ENCODE measurements at regions not wholly inside any gene's neighbourhood (a gene's known extent, or its start where the extent isn't known, plus 50 kb on each side); places are given as distances from the start of the nearest gene placed in this dataset.
A peak's percentile ranks its signal among the peaks of the same experiment; 100 is the strongest.
"Not testable (repeated sequence)": the region's sequence is repeated elsewhere in the genome, so short reads cannot be mapped to it uniquely, and the experiment has no call there.

DNA sequence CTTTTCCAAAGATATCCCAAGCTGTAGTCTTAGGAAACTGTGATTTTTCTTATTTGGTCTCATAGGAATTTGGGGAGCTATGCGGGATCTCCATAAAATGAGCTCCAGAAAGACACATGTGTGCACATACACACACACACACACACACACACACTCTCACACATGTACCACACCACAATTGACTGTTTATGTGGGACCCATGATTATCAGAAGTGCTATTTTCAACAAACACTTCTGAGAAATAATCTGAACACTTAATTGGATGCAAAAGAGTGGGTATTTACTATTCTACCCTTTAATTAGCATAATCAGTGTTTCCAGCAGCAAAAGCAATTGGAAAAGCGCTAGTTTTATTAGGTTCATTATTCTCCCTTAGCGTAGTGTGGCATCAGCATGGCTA, 150.4 kb upstream of the ALDH3B2 start:
- H3K4me1 Mint-ChIP-seq (ENCODE audit: insufficient read depth, unreplicated experiment); POLR2A ChIA-PET; H3K4me3 Mint-ChIP-seq (ENCODE audit: unreplicated experiment); H3K27ac Mint-ChIP-seq (ENCODE audit: low read depth, unreplicated experiment); H3K36me3 Mint-ChIP-seq (ENCODE audit: insufficient read depth, unreplicated experiment); DNase-seq (ENCODE audit: unreplicated experiment); H3K9me3 Mint-ChIP-seq (ENCODE audit: unreplicated experiment); BruUV-seq (replicated peaks); CTCF ChIA-PET; intact Hi-C loops (cut with micrococcal nuclease): not testable (repeated sequence)
- peaks cover 85% of the 10 kb centered on the region for H3K27me3 Mint-ChIP-seq (ENCODE audit: insufficient read depth, unreplicated experiment)

DNA sequence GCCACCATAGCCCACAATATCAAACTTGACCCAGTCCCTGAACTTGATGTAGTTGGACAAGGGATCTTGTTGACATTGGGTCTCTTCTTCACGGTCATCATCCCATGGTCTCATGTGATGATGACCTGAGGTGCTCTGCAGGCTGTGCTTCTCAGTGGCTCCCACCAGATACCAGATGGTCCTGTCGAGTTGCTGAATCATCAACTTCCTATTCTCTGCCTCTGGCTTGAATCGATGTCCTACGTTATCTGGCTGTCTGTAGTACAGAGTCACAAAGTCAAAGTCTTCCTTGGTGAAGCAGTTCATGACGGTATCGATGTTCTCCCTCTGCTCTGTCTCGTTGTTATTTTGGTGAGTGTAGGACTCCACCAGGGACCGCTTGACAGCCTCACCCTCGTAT, 145.7 kb upstream of the ALDH3B2 start:
- Mint-ChIP-seq H3K27ac (ENCODE audit: low read depth, unreplicated experiment) (no peak overlapping the region), H3K36me3 (ENCODE audit: insufficient read depth, unreplicated experiment) (no peaks in the 10 kb centered on the region), H3K4me1 (ENCODE audit: insufficient read depth, unreplicated experiment) (no peaks in the 10 kb centered on the region), H3K4me3 (ENCODE audit: unreplicated experiment) (no peak overlapping the region), H3K27me3 (ENCODE audit: insufficient read depth, unreplicated experiment) (peaks cover 45% of the 10 kb centered on the region), H3K9me3 (ENCODE audit: unreplicated experiment) (no peaks in the 10 kb centered on the region)
- BruUV-seq (replicated peaks), result no TSS peak
- intact Hi-C loops (cut with micrococcal nuclease), result no loop called here
- TF ChIP-seq, protein P1, sequence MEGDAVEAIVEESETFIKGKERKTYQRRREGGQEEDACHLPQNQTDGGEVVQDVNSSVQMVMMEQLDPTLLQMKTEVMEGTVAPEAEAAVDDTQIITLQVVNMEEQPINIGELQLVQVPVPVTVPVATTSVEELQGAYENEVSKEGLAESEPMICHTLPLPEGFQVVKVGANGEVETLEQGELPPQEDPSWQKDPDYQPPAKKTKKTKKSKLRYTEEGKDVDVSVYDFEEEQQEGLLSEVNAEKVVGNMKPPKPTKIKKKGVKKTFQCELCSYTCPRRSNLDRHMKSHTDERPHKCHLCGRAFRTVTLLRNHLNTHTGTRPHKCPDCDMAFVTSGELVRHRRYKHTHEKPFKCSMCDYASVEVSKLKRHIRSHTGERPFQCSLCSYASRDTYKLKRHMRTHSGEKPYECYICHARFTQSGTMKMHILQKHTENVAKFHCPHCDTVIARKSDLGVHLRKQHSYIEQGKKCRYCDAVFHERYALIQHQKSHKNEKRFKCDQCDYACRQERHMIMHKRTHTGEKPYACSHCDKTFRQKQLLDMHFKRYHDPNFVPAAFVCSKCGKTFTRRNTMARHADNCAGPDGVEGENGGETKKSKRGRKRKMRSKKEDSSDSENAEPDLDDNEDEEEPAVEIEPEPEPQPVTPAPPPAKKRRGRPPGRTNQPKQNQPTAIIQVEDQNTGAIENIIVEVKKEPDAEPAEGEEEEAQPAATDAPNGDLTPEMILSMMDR (IDR thresholded peaks at IDR 0.05; ENCODE audit: unreplicated experiment), result no peak
- ChIA-PET POLR2A (no interaction called here), CTCF (no interaction called here)
- DNase-seq (ENCODE audit: unreplicated experiment), result no peak

DNA sequence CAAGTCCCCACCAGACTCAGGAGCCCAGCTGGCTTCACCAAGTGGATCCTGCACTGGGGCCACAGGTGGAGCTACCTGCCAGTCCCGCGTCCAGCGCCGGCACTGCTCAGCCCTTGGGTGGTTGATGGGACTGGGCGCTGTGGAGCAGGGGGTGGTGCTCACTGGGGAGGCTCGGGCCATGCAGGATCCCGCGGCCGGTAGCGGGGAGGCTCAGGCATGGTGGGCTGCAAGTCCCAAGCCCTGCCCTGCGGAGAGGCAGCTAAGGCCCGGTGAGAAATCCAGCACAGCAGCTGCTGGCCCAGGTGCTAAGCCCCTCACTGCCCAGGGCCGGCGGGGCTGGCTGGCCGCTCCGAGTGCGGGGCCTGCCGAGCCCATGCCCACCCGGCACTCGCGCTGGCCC, 143.1 kb upstream of the ALDH3B2 start:
- H3K4me3 Mint-ChIP-seq (ENCODE audit: unreplicated experiment); H3K36me3 Mint-ChIP-seq (ENCODE audit: insufficient read depth, unreplicated experiment); H3K27ac Mint-ChIP-seq (ENCODE audit: low read depth, unreplicated experiment); DNase-seq (ENCODE audit: unreplicated experiment); intact Hi-C loops (cut with micrococcal nuclease); H3K4me1 Mint-ChIP-seq (ENCODE audit: insufficient read depth, unreplicated experiment); BruUV-seq (replicated peaks); H3K9me3 Mint-ChIP-seq (ENCODE audit: unreplicated experiment); CTCF ChIA-PET: not testable (repeated sequence)
- peaks cover 26% of the 10 kb centered on the region for H3K27me3 Mint-ChIP-seq (ENCODE audit: insufficient read depth, unreplicated experiment)
- POLR2A ChIA-PET, result interaction anchor here (0.6 kb wide), 1 partner anchor 50 kb away, joined by 3 read pairs; no protein-coding TSS in a partner anchor

DNA sequence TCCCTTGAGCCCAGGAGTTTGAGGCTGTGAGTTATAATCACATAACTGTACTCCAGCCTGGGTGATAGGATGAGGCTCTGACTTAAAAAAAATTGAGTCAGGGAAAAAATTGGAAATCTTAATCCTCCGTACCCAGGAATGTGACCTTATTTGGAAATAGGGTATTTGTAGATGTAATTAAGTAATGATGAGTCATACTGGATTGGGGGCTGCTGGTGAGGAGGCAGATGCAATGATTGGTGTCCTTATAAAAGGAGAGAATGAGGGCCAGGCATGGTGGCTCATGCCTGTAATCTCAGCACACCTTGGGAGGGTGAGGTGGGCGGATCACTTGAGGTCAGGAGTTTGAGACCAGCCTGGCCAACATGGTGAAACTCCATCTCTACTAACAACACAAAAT, 134.9 kb upstream of the ALDH3B2 start:
- peaks cover 18% of the 10 kb centered on the region for H3K27me3 Mint-ChIP-seq (ENCODE audit: insufficient read depth, unreplicated experiment)
- H3K27ac Mint-ChIP-seq (ENCODE audit: low read depth, unreplicated experiment); CTCF ChIA-PET; H3K4me1 Mint-ChIP-seq (ENCODE audit: insufficient read depth, unreplicated experiment); H3K36me3 Mint-ChIP-seq (ENCODE audit: insufficient read depth, unreplicated experiment); POLR2A ChIA-PET; H3K9me3 Mint-ChIP-seq (ENCODE audit: unreplicated experiment); DNase-seq (ENCODE audit: unreplicated experiment); H3K4me3 Mint-ChIP-seq (ENCODE audit: unreplicated experiment); BruUV-seq (replicated peaks); intact Hi-C loops (cut with micrococcal nuclease): not testable (repeated sequence)

DNA sequence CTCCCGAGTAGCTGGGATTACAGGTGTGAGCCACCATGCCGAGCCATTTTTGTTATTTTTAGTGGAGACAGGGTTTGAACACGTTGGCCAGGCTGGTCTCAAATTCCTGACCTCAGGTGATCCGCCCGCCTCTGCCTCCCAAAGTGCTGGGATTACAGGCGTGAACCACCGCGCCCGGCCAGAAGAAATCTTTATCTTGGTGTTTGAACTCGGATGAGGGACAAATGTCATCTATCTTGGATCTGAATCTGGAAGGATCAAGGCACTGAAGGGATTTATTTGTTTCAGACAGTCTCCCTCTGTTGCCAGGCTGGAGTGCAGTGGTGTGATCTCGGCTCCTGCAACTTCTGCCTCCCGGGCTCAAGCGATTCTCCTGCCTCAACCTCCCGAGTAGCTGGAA, 133.5 kb upstream of the ALDH3B2 start:
- intact Hi-C loops (cut with micrococcal nuclease); POLR2A ChIA-PET; H3K9me3 Mint-ChIP-seq (ENCODE audit: unreplicated experiment); CTCF ChIA-PET; H3K27ac Mint-ChIP-seq (ENCODE audit: low read depth, unreplicated experiment); H3K4me3 Mint-ChIP-seq (ENCODE audit: unreplicated experiment); H3K36me3 Mint-ChIP-seq (ENCODE audit: insufficient read depth, unreplicated experiment); DNase-seq (ENCODE audit: unreplicated experiment); BruUV-seq (replicated peaks): not testable (repeated sequence)
- Mint-ChIP-seq H3K4me1 (ENCODE audit: insufficient read depth, unreplicated experiment) (peaks cover 19% of the 10 kb centered on the region), H3K27me3 (ENCODE audit: insufficient read depth, unreplicated experiment) (peaks cover 18% of the 10 kb centered on the region)

DNA sequence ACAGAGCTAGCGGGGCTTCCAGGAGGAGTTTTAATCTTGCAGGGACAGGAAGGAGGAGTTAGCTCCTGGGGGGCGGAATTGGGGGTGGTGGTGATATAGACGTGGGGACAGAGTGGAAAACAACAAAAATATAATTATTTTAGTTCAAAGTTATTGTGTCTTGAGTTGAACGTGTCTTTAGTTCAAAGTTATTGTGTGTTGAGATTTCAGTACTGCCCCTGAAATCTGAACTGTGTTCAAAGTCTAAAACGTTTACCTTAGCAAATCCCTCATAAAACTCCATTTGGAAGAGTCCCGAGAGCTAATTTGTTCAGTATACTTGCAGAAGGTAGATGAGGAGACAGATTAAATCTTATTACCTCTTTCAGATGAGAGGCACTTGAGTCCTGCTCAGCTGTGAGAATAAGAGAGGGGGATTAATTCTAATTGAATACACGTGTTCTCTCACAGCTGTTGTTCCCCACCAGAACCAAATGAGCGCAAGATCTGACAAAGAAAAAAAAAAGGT, 132.4 kb upstream of the ALDH3B2 start:
- peak overlapping the region; percentile 84 for H3K4me3 Mint-ChIP-seq (ENCODE audit: unreplicated experiment)
- H3K27me3 Mint-ChIP-seq (ENCODE audit: insufficient read depth, unreplicated experiment); H3K27ac Mint-ChIP-seq (ENCODE audit: low read depth, unreplicated experiment); BruUV-seq (replicated peaks); H3K36me3 Mint-ChIP-seq (ENCODE audit: insufficient read depth, unreplicated experiment); DNase-seq (ENCODE audit: unreplicated experiment); H3K9me3 Mint-ChIP-seq (ENCODE audit: unreplicated experiment); intact Hi-C loops (cut with micrococcal nuclease): not testable (repeated sequence)
- CTCF ChIA-PET, result interaction anchor here (0.6 to 0.7 kb wide), 2 partner anchors 459 to 1128 kb away, joined by 3 read pairs; no protein-coding TSS in a partner anchor
- POLR2A ChIA-PET, result interaction anchor here (0.6 to 1.5 kb wide), 2 partner anchors 180 to 208 kb away, joined by 4 read pairs; no protein-coding TSS in a partner anchor
- peaks cover 10% of the 10 kb centered on the region for H3K4me1 Mint-ChIP-seq (ENCODE audit: insufficient read depth, unreplicated experiment)

DNA sequence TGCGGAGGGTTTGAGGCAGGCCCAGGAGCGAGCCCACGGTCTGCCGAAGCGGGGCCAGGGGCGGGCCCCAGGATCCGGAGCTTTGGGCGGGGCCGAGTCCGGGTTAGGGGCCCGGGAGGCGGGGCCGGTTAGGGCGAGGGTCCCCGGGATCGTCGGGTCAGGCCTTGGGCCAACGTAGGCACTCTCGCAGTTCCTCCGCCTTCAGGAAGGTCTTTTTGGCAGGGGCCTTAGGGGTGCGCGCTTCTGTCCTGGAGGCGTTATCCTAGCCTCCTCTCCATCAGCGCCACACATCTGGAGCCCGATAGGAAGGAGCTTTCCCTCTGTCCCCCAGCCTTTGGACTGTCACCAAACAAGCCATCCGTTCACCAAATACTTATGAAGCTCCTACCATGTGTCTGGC, 131.8 kb upstream of the ALDH3B2 start:
- intact Hi-C loops (cut with micrococcal nuclease), result not testable (repeated sequence)
- POLR2A ChIA-PET, result interaction anchor here (0.6 to 1.5 kb wide), 4 partner anchors 163 to 377 kb away, joined by 3 to 4 read pairs (median 4); no protein-coding TSS in a partner anchor

DNA sequence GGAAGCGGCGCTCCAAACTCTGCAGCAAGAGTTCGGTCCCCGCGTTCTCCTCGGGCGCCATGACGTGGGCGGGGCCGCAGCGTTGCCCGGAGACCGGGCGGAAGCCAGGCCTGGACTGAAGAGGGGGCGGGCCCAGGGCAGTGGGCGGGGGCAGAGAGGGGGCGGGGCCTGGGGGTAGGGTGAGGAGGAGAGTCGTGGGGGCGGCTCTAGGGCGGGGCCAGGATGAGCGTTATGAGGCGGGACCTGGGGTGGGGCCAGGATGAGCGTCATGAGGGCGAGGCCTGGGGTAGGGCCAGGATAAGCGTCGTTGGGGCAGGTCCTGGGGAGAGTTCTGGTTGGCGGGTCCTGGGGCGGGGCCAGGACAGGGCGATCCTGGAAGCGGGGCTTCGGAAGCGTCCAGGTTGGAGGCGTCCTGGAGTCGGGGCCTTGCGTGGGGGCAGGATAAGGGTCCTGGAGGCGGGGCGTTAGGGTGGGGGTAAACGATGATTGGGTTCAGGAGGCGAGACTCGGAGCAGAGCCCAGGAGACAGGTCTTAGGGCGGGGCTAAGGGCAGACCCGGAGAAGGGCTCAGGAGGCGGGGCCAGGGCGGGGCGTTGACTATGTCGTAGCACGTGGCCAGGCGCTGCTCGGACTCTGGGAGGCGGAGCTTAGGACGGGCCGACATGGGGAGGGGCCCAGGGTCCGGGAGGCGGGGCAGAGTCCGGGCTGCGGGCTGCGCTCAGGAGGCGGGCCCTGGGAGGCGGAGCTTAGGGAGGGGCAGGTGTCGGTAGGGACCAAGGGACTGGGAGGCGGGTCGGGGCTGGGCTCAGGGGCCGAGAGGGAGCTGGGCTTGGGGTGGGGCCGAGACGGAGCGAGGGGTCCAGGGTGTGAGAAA, 131.1 kb upstream of the ALDH3B2 start:
- CTCF ChIA-PET, result interaction anchor here (0.6 kb wide), 1 partner anchor 197 kb away, joined by 3 read pairs; no protein-coding TSS in a partner anchor
- BruUV-seq (replicated peaks); H3K27me3 Mint-ChIP-seq (ENCODE audit: insufficient read depth, unreplicated experiment); H3K9me3 Mint-ChIP-seq (ENCODE audit: unreplicated experiment); H3K4me1 Mint-ChIP-seq (ENCODE audit: insufficient read depth, unreplicated experiment); H3K36me3 Mint-ChIP-seq (ENCODE audit: insufficient read depth, unreplicated experiment); intact Hi-C loops (cut with micrococcal nuclease): not testable (repeated sequence)
- POLR2A ChIA-PET, result interaction anchor here (0.6 to 1.5 kb wide), 4 partner anchors 163 to 1861 kb away, joined by 3 to 5 read pairs (median 4); no protein-coding TSS in a partner anchor
- Mint-ChIP-seq H3K4me3 (ENCODE audit: unreplicated experiment) (peak overlapping the region; percentile 84), H3K27ac (ENCODE audit: low read depth, unreplicated experiment) (peak overlapping the region; percentile 99)
- DNase-seq (ENCODE audit: unreplicated experiment), result peak; percentile 92

More for the DNA sequence above, 131.8 kb upstream of the ALDH3B2 start:
- not testable (repeated sequence) for BruUV-seq (replicated peaks); H3K4me1 Mint-ChIP-seq (ENCODE audit: insufficient read depth, unreplicated experiment); H3K36me3 Mint-ChIP-seq (ENCODE audit: insufficient read depth, unreplicated experiment); H3K27me3 Mint-ChIP-seq (ENCODE audit: insufficient read depth, unreplicated experiment); H3K9me3 Mint-ChIP-seq (ENCODE audit: unreplicated experiment)
- H3K4me3 Mint-ChIP-seq (ENCODE audit: unreplicated experiment), result peak overlapping the region; percentile 84
- DNase-seq (ENCODE audit: unreplicated experiment), result peak; percentile 11
- H3K27ac Mint-ChIP-seq (ENCODE audit: low read depth, unreplicated experiment), result peak overlapping the region; percentile 99
- CTCF ChIA-PET, result interaction anchor here (0.6 to 0.7 kb wide), 3 partner anchors 197 to 1128 kb away, joined by 3 read pairs; no protein-coding TSS in a partner anchor

All from MCF 10A (cell line).